Testis (tissue), 2 donors: ENCODE measurements at regions not wholly inside any gene's neighbourhood (a gene's known extent, or its start where the extent isn't known, plus 50 kb on each side); places are given as distances from the start of the nearest gene placed in this dataset.

Experiments
- POLR2A ChIP-seq: fragments of 450-650 bp; IDR thresholded peaks from one replicate; pipeline ENCODE4 v1.6.1; 2017; ENCODE audit warnings: antibody characterized with exemption, mild to moderate bottlenecking, moderate library complexity
- TF ChIP-seq, protein P1 (sequence below), 3 experiments: fragments of 450-650 bp in 2 of 3; fragments of 200-600 bp in 1 of 3; sonication (generic) in 1 of 3; IDR thresholded peaks; one replicate each; pipeline ENCODE4 v1.5.1; 2016 to 2019; ENCODE audit warnings: antibody characterized with exemption in 3 of 3, mild to moderate bottlenecking in 2 of 3, moderate library complexity in 1 of 3

DNA sequence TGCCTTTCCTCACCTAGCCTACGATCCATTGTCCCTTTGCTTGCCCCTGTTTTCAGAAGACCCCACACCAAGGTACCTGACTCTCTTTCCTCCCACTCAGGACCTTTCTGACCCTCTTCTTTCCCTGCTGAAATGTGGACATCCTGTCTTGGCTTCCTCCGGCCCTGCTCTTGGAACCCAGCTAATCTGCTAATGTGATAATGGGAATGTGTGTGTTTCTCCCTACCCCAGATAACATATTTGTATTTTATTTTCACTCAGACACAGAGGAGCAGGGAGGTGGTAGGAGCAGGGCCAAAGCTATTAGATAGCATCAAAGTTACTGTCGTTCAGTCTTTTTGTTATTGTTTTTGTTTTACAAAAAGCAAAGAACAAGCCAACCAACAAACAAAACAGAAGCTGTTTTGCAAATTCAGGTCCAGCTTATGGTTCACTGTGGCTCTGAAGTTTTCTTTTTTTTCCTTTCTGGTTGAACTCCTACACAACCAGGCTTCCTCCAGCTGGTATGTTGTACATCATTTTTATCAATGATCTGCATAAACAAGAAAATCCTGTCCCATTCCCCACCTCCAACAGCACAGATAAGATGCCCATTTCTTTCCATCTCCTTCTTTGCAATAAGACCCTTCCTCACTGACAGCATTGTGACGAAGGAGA, 137.3 kb downstream of the C12orf75 start:
- TF ChIP-seq, protein P1, sequence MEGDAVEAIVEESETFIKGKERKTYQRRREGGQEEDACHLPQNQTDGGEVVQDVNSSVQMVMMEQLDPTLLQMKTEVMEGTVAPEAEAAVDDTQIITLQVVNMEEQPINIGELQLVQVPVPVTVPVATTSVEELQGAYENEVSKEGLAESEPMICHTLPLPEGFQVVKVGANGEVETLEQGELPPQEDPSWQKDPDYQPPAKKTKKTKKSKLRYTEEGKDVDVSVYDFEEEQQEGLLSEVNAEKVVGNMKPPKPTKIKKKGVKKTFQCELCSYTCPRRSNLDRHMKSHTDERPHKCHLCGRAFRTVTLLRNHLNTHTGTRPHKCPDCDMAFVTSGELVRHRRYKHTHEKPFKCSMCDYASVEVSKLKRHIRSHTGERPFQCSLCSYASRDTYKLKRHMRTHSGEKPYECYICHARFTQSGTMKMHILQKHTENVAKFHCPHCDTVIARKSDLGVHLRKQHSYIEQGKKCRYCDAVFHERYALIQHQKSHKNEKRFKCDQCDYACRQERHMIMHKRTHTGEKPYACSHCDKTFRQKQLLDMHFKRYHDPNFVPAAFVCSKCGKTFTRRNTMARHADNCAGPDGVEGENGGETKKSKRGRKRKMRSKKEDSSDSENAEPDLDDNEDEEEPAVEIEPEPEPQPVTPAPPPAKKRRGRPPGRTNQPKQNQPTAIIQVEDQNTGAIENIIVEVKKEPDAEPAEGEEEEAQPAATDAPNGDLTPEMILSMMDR (IDR thresholded peaks at IDR 0.05) = no peak
- TF ChIP-seq POLR2A = no peak
